Thyroid gland (tissue), 4 donors: ENCODE measurements at regions not wholly inside any gene's neighbourhood (a gene's known extent, or its start where the extent isn't known, plus 50 kb on each side); places are given as distances from the start of the nearest gene placed in this dataset.

Source experiments
- DNase-seq, 2 donors: peaks; one replicate each; pipeline ENCODE4 v3.0.0-alpha.2; 2019
- H3K27ac ChIP-seq, 3 donors: fragments of 200-600 bp; sonication (generic); 1 replicate in 2 of 3; 2 replicates in 1 of 3; pipeline ENCODE4 v1.5.1; 2016 to 2019; ENCODE audit warnings: mild to moderate bottlenecking in 1 of 3, moderate library complexity in 1 of 3
- H3K27me3 ChIP-seq: fragments of 200-600 bp; sonication (generic); one replicate; pipeline ENCODE4 v1.5.1; 2019
- H3K36me3 ChIP-seq, 2 donors: fragments of 200-600 bp; sonication (generic); one replicate each; pipeline ENCODE4 v1.5.1; 2016 to 2019
- H3K4me1 ChIP-seq, 2 donors: fragments of 200-600 bp; sonication (generic); one replicate each; pipeline ENCODE4 v1.5.1; 2017 to 2019
- H3K4me3 ChIP-seq, 3 donors: fragments of 200-600 bp; sonication (generic); replicated peaks in 1 of 3; 1 replicate in 2 of 3; 2 replicates in 1 of 3; pipeline ENCODE4 v1.5.1; 2016; ENCODE audit warnings: mild to moderate bottlenecking in 1 of 3
- H3K9me3 ChIP-seq: fragments of 200-600 bp; sonication (generic); one replicate; pipeline ENCODE4 v1.5.1; 2017
- CTCF ChIP-seq, 6 experiments: fragments of 200-600 bp in 3 of 6; fragments of 450-650 bp in 3 of 6; sonication (generic) in 3 of 6; IDR thresholded peaks; one replicate each; pipeline ENCODE4 v1.5.1; 2016 to 2019; ENCODE audit warnings: antibody characterized with exemption in 6 of 6, mild to moderate bottlenecking in 2 of 6, inconsistent platforms in 1 of 6, moderate library complexity in 1 of 6
- POLR2A ChIP-seq, 2 donors: fragments of 450-650 bp; IDR thresholded peaks; one replicate each; pipeline ENCODE4 v1.6.1; 2017; ENCODE audit warnings: antibody characterized with exemption in 2 of 2, mild to moderate bottlenecking in 2 of 2, moderate library complexity in 1 of 2
- WGBS, 2 donors: methylation state at CpG; one replicate each; pipeline ENCODE4 v1.1.5; 2017; 5-methylcytosine and 5-hydroxymethylcytosine counted together
- intact Hi-C: fragments of 100-400 bp; cut with DNase I; formaldehyde crosslinking; loops from one replicate; pipeline ENCODE4 v1.15.1; 2023

- no peak for DNase-seq
- no peak for TF ChIP-seq POLR2A (IDR thresholded peaks at IDR 0.05)
- no peak for TF ChIP-seq CTCF (IDR thresholded peaks at IDR 0.05)
- no peak overlapping the region for H3K27ac ChIP-seq
- no peaks in the 10 kb centered on the region for H3K9me3 ChIP-seq
- H3K4me3 ChIP-seq, result no peak overlapping the region
- 81 to 87% methylated on average over 3 of the region's 3 CpGs for WGBS, 2 donors
- no peaks in the 10 kb centered on the region for H3K36me3 ChIP-seq
- no peaks in the 10 kb centered on the region for H3K4me1 ChIP-seq
- intact Hi-C loops, result no loop called here
- H3K27me3 ChIP-seq, result no peaks in the 10 kb centered on the region
Measured at GRCh38 chr3:182568261-182568660, 225.0 kb upstream of the ATP11B start.

DNA sequence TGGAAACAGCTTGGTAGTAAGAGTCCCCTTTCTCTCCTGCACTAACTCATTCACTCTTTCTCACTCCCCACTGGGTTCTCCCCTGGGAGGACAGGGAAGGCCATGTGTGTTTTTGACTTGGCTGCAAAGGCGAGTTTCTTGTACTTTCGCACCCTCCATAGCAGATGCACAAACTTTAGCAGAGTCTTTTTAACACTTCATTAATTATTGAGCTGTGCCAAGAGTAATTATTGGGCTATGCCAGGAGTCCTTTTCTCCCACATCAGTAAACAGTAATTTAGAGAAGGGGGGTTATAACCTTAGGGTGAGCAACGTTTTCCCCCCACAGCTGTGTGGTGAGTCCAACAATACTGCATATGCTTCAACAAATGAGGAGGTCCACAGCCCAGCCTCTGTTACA, 224.4 kb upstream of the ATP11B start:
- no peak for DNase-seq
- H3K27me3 ChIP-seq, result no peaks in the 10 kb centered on the region
- no peaks in the 10 kb centered on the region for H3K9me3 ChIP-seq
- no peak for TF ChIP-seq POLR2A (IDR thresholded peaks at IDR 0.05)
- TF ChIP-seq CTCF (IDR thresholded peaks at IDR 0.05), result no peak
- H3K4me1 ChIP-seq, result no peaks in the 10 kb centered on the region
- H3K27ac ChIP-seq, result no peak overlapping the region
- WGBS, 2 donors, result 49 to 70% methylated on average over 3 of the region's 3 CpGs
- H3K36me3 ChIP-seq, result no peaks in the 10 kb centered on the region
- intact Hi-C loops, result no loop called here
- H3K4me3 ChIP-seq, result no peak overlapping the region

DNA sequence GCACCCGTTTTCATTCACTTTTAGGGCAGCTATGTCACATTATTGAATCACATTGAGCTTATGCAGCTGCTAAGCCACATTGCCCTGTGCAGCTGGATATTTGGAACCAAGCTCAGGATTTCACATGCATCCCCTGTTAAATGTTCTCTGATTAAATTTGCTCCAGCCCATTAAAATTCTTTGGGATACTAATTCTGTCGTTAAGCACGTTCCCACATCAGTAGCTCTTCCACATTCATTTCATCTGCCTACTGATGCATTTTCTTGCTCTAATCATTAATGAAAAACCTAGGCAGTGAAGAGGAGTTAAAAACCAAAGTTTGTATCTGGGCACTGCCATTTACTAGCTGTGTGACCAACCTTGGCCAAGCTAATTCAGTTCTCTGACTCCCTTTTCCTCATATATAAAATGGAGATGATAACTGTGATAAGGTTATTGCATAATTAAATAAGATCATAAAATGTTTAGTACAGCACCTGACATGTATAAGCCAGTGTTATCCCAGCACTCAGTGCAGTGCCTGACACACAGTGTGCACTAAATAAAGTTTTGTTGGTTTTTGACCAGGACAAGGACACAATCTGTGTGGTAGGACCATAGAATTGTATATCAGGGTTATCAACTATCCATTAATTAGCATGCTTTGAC, 222.2 kb upstream of the ATP11B start:
- WGBS, 2 donors, result 76 to 94% methylated on average over 3 of the region's 3 CpGs
- no peaks in the 10 kb centered on the region for H3K4me1 ChIP-seq

GRCh38 chr3:182575941-182576340, 217.4 kb upstream of the ATP11B start:
- WGBS, 2 donors, result 76 to 84% methylated on average over 2 of the region's 2 CpGs
- intact Hi-C loops, result no loop called here

More for the DNA sequence above, 222.2 kb upstream of the ATP11B start:
- no peak overlapping the region for H3K27ac ChIP-seq
- intact Hi-C loops, result no loop called here
- H3K4me3 ChIP-seq, result no peak overlapping the region
- H3K27me3 ChIP-seq, result no peaks in the 10 kb centered on the region
- DNase-seq, result no peak
- no peaks in the 10 kb centered on the region for H3K36me3 ChIP-seq
- TF ChIP-seq CTCF (IDR thresholded peaks at IDR 0.05) (no peak), POLR2A (IDR thresholded peaks at IDR 0.05) (no peak)
- H3K9me3 ChIP-seq, result no peaks in the 10 kb centered on the region

More at GRCh38 chr3:182575941-182576340, 217.4 kb upstream of the ATP11B start:
- Histone ChIP-seq H3K4me3 (no peak overlapping the region), H3K36me3 (no peaks in the 10 kb centered on the region), H3K9me3 (no peaks in the 10 kb centered on the region), H3K27ac (no peak overlapping the region), H3K27me3 (no peaks in the 10 kb centered on the region), H3K4me1 (no peaks in the 10 kb centered on the region)
- TF ChIP-seq POLR2A (IDR thresholded peaks at IDR 0.05) (no peak), CTCF (IDR thresholded peaks at IDR 0.05) (no peak)
- no peak for DNase-seq
